ENCODE measurements at regions not wholly inside any gene's neighbourhood (a gene's known extent, or its start where the extent isn't known, plus 50 kb on each side); places are given as distances from the start of the nearest gene placed in this dataset.

DNA sequence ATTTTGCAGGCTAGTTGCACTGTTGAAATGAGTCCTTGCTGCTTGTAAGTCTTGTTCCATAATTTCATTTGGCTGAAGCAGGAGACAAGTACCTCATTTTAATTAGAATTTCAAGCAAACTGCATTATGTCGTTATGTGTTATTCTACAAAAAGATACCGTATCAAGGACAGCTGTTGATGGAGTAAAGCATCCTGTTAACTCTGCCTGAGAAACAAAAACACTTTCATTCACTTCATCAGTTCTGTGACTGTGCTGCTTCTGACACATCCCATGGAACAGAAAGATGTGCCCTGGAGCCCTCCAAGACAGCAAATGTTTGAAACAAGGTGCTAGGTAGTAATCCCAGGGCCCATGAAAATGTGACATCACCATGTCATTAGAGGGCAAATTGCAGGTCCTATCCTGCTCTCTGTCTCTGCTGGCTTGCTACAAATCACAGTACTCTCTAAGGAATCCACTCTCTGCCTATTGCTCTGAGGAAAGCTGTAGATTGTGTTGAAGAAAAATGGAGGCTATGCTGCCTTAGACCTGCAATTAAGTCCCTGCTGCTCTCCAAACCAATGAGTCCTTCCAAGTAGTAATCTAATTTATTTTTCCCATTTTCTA, 209.7 kb upstream of the PARD3B start:
- Histone ChIP-seq H3K27me3 (no peaks in the 10 kb centered on the region), H3K36me3 (no peaks in the 10 kb centered on the region), H3K4me3 (no peak overlapping the region), H3K9me3 (no peaks in the 10 kb centered on the region), H3K4me1 (no peaks in the 10 kb centered on the region), H3K27ac (no peak overlapping the region)
- DNase-seq (ENCODE audit: low spot score in 2 of 2) = no peak
- WGBS, 2 donors = 60 to 65% methylated on average over 2 of the region's 2 CpGs
- TF ChIP-seq POLR2A (IDR thresholded peaks at IDR 0.05) = no peak

- H3K27ac ChIP-seq = no peak overlapping the region
- 72 to 74% methylated on average over 3 of the region's 3 CpGs for WGBS, 2 donors
Measured at GRCh38 chr2:204336153-204336744, 209.0 kb upstream of the PARD3B start.

GRCh38 chr2:204337638-204338037, 207.6 kb upstream of the PARD3B start:
- Histone ChIP-seq H3K27me3 (no peaks in the 10 kb centered on the region), H3K27ac (no peak overlapping the region), H3K4me3 (no peak overlapping the region), H3K4me1 (no peaks in the 10 kb centered on the region), H3K36me3 (no peaks in the 10 kb centered on the region), H3K9me3 (no peaks in the 10 kb centered on the region)
- TF ChIP-seq POLR2A (IDR thresholded peaks at IDR 0.05) = no peak
- no peak for TF ChIP-seq EP300 (IDR thresholded peaks at IDR 0.05)
- TF ChIP-seq, protein P1, sequence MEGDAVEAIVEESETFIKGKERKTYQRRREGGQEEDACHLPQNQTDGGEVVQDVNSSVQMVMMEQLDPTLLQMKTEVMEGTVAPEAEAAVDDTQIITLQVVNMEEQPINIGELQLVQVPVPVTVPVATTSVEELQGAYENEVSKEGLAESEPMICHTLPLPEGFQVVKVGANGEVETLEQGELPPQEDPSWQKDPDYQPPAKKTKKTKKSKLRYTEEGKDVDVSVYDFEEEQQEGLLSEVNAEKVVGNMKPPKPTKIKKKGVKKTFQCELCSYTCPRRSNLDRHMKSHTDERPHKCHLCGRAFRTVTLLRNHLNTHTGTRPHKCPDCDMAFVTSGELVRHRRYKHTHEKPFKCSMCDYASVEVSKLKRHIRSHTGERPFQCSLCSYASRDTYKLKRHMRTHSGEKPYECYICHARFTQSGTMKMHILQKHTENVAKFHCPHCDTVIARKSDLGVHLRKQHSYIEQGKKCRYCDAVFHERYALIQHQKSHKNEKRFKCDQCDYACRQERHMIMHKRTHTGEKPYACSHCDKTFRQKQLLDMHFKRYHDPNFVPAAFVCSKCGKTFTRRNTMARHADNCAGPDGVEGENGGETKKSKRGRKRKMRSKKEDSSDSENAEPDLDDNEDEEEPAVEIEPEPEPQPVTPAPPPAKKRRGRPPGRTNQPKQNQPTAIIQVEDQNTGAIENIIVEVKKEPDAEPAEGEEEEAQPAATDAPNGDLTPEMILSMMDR (IDR thresholded peaks at IDR 0.05) = no peak
- DNase-seq (ENCODE audit: low spot score in 2 of 2) = no peak
- 94 to 95% methylated on average over 1 of the region's 1 CpG for WGBS, 2 donors

More at GRCh38 chr2:204336153-204336744, 209.0 kb upstream of the PARD3B start:
- H3K9me3 ChIP-seq = no peaks in the 10 kb centered on the region
- TF ChIP-seq EP300 (IDR thresholded peaks at IDR 0.05) (no peak), POLR2A (IDR thresholded peaks at IDR 0.05) (no peak)
- TF ChIP-seq, protein P1 (IDR thresholded peaks at IDR 0.05) = no peak
- no peaks in the 10 kb centered on the region for H3K36me3 ChIP-seq
- no peaks in the 10 kb centered on the region for H3K27me3 ChIP-seq
- no peaks in the 10 kb centered on the region for H3K4me1 ChIP-seq
- DNase-seq (ENCODE audit: low spot score in 2 of 2) = no peak
- H3K4me3 ChIP-seq = no peak overlapping the region

DNA sequence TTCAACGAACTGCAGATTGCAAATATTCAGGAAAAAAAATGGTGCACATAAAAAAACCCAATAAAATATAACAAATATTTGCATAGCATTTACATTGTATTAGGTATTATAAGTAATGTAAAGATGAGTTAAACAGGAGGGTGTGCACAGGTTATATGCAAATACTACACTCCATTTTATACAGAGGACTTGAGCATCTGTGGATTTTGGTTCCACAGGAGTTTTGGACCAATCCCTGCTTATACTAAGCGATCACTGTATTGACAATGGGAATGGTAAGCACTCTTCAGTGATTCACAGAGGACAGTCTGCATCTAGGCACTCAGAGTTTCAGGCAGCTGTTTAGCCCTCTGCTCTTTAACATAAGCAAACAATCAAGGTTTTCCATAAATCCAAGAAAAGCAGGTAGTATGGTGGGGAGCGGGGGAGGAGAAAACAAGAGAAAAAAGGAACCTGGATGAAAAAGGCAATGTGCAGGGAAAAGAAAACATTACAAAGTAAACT, 206.0 kb upstream of the PARD3B start:
- DNase-seq (ENCODE audit: low spot score in 2 of 2) = no peak
- H3K4me3 ChIP-seq = no peak overlapping the region

DNA sequence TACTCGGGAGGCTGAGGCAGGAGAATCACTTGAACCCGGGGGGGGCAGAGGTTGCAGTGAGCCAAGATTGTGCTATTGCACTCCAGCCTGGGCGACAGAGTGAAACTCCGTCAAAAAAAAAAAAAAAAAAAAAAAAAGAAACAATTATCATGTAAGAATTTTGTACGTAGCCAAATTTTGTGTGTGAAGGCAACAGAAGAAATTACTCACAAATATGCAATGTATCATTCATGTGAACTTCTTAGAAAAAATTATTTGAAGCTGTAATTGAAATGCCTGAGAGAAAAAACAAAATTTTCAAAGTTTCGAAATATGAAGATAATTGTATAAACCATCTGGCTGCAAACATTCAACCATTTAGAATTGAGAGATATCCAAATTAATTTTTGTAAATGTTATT, 204.8 kb upstream of the PARD3B start:
- Histone ChIP-seq H3K9me3 (no peaks in the 10 kb centered on the region), H3K4me1 (no peaks in the 10 kb centered on the region), H3K4me3 (no peak overlapping the region), H3K36me3 (no peaks in the 10 kb centered on the region), H3K27ac (no peak overlapping the region), H3K27me3 (no peaks in the 10 kb centered on the region)
- WGBS, 2 donors = 86 to 88% methylated on average over 6 of the region's 6 CpGs
- DNase-seq (ENCODE audit: low spot score in 2 of 2) = no peak
- TF ChIP-seq EP300 (IDR thresholded peaks at IDR 0.05) (no peak), POLR2A (IDR thresholded peaks at IDR 0.05) (no peak)
- TF ChIP-seq, protein P1 (IDR thresholded peaks at IDR 0.05) = no peak

More for the DNA sequence above, 206.0 kb upstream of the PARD3B start:
- no peaks in the 10 kb centered on the region for H3K9me3 ChIP-seq
- H3K27ac ChIP-seq = no peak overlapping the region
- TF ChIP-seq, protein P1 (IDR thresholded peaks at IDR 0.05) = no peak
- WGBS, 2 donors = 88 to 92% methylated on average over 3 of the region's 3 CpGs
- H3K4me1 ChIP-seq = no peaks in the 10 kb centered on the region
- H3K36me3 ChIP-seq = no peaks in the 10 kb centered on the region
- no peaks in the 10 kb centered on the region for H3K27me3 ChIP-seq
